SIG-M5 (cell line): ENCODE measurements at regions not wholly inside any gene's neighbourhood (a gene's known extent, or its start where the extent isn't known, plus 50 kb on each side); places are given as distances from the start of the nearest gene placed in this dataset.
"Not testable (repeated sequence)": the region's sequence is repeated elsewhere in the genome, so short reads cannot be mapped to it uniquely, and the experiment has no call there.

Experiments
- DNase-seq: peaks from one replicate; lab custom pipeline; 2025; lab: John Stamatoyannopoulos, UW

GRCh38 chr14:28247491-28247890 is 519.1 kb upstream of the FOXG1 start:
- DNase-seq: no peak

GRCh38 chr14:28252124-28252523 is 514.5 kb upstream of the FOXG1 start:
- DNase-seq: not testable (repeated sequence)

DNA sequence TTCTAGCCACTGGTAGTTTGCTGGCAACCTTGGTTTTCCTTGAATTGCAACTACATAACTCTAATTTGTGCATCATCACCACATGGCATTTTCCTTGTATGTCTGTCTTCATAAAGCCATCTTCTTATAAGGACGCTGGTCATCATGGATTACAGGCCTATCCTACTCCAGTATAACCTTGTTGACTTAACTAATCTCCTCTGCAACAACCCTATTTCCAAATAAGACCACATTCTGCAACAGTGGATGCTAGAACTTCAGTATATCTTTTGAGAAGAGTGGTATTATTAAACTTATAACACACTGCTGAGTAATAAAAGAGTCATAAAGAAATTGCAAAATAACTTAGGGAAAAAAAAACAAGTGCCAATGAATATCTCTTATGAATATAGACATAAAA is 511.8 kb upstream of the FOXG1 start:
- no peak for DNase-seq

- DNase-seq: no peak
Measured at GRCh38 chr14:28264306-28264705, 502.3 kb upstream of the FOXG1 start.

DNA sequence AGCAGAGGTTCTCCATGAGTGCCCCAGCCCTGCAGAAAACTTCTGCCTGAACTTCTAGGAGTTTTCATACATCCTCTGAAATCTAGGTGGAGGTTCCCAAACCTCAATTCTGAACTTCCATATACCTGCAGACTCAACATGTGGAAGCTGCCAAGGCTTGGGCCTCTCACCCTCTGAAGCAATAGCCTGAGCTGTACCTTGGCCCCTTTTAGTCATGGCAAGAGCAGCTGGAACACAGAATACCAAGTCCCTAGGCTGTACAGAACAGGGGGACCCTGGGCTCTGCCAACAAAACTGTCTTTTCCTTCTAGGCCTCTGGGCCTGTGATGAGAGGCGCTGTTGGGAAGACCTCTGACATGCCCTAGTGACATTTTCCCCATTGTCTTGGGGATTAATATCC is 494.3 kb upstream of the FOXG1 start:
- no peak for DNase-seq

DNA sequence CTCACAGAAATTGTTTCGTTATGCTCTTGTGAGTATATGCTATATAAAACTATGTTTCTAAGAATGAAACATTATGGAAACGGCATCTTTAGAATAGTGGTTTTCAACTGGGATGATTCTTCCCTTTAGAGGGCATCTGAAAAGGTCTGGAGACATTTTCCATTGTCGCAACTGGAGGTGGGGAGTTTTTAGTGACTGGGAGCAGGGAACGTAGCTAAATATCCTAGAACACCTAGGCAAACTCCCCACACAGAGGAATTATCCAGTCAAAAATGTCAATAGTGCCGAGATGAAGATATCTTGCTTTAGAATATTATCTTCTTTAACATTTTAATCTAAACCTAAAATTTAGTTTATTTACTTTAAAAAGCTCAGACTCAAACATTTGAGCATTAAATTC is 486.1 kb upstream of the FOXG1 start:
- DNase-seq: no peak

GRCh38 chr14:28280997-28281598 is 485.5 kb upstream of the FOXG1 start:
- no peak for DNase-seq

GRCh38 chr14:28284546-28285300 is 481.9 kb upstream of the FOXG1 start:
- no peak for DNase-seq

DNA sequence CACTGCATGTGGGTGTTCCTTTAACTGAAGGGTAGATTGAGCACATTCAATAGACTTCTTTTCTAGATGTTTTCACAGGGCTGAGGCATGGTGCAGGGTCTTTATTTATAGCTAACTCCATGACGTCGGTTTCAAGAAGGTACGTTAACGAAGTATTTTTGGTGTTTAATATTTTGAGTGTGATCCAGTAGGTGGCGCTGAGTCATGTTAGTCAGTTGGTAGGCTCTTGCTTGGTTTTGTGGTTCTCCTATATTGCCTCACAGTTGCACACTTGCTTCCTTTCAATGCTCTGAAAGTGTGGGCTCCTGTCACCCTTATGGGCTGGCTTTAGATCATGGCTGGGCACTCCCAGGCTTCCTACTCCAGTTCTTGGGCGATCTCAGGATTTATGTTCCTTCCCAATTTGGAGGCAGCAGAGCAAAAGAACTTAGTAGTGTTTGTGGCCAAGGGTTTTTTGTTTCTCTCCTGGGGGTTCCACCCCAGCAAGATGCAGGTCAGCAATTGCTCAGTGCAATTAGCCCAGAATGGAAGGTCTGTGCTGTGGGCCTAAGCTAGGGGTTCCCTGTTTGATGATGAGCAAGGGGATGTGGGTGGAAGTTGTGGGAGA is 471.6 kb upstream of the FOXG1 start:
- no peak for DNase-seq

GRCh38 chr14:28297559-28297958 is 469.0 kb upstream of the FOXG1 start:
- no peak for DNase-seq

DNA sequence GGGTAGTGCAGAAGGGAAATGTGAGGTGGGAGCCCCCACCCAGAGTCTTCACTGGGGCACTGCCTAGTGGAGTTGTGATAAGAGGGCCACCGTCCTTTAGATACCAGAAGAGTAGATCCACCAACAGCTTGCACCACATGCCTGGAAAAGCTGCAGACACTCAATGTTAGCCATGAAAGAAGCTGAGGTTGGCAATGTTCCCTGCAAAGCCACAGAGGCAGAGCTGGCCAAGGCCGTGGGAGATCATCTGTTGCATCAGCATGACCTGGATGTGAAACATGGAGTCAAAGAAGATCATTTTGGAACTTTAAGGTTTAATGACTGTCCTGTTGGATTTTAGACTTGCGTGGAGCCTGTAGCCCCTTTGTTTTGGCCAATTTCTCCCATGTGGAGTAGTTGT is 468.4 kb upstream of the FOXG1 start:
- no peak for DNase-seq

DNA sequence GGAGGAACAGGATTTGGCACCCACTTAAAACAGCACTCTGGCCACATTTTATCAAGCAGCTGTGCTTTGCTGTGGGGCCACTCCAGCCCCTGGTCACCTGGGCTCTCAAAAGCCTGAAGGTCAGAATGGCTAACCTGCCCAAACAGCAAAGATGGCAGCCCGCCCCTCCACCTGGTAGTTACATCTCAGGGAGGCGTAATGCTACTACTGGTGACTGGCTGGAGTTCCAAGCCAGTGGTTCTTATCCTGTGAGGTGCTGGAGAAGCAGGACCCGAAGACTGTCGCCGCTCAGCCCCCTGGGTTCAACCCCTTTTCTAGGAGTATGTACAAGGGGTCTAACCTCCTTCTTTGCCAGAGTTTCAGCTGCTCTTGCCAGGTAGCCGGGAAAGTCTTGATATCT is 467.4 kb upstream of the FOXG1 start:
- DNase-seq: no peak

DNA sequence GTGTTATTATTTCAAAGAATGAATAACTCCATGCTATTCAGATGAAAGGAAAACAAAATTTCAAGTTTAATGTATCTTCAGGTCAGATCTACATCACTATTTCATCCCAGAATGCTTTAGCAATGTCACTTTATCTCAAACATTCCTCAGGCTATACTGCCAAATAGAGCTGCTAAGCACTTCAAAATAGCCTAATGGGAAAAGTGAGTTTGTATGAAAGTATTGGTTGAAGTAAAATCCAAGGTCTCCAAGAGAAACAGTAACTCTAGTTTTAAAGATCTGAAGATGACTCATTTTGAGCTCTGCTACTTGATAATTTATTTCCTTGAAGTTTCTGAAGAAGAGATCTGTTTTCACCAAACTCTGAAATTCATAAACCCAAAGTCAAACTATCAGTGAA is 466.2 kb upstream of the FOXG1 start:
- DNase-seq: no peak

- DNase-seq: no peak
Measured at GRCh38 chr14:28301179-28301578, 465.4 kb upstream of the FOXG1 start.

DNA sequence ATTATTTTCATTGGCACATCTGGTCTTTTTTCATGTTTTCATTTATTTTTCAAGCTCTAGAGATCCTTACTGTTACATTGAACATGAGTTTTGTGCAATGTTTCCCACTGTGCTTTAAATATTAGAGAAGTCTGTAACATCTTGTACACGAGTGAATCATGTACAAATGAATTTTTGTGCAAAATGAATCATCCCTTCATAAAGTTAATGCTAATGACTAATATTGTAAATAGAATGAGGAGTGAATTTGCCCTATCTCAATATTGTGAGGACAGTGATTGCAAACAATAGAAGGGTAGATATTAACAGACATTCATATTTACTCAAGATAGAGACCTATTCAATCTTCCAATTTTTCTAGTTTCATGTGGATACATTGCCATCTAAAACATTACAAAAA is 463.3 kb upstream of the FOXG1 start:
- DNase-seq: no peak

- DNase-seq: no peak
Measured at GRCh38 chr14:28305938-28306337, 460.6 kb upstream of the FOXG1 start.

DNA sequence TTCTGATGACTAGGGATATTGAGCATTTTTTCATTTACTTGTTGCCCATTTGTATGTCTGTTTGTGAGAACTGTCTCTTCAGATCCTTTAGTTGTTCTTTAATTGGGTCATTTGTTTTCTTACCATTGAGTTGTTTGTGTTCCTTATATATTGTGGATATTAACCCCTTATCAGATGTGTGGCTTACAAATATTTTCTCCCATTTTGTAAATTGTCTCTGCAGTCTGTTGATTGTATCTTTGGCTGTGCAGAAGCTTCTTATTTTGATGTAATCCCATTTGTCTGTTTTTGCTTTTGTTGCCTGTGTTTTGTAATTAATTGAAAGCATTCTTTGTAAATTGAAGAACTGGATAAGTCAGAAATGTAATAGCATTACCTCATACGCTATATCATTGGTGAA is 459.1 kb upstream of the FOXG1 start:
- no peak for DNase-seq

DNA sequence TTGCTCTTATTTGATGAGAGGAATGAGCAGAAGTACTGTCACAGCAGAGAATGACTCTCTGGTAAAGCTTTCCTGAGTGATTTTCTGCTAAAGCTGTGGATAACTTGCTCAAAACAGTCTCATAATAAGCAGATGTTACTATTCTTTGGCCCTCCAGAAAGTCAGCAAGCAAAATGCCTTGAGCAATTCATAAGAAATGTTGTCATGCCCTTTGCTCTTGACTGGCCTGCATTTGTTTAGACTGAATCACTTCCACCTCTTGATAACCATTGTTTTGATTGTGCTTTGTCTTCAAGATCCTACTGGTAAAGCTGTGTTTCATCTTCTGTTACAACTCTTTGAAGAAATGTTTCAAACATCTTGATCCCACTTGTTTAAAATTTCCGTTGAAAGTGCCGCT is 457.9 kb upstream of the FOXG1 start:
- no peak for DNase-seq

DNA sequence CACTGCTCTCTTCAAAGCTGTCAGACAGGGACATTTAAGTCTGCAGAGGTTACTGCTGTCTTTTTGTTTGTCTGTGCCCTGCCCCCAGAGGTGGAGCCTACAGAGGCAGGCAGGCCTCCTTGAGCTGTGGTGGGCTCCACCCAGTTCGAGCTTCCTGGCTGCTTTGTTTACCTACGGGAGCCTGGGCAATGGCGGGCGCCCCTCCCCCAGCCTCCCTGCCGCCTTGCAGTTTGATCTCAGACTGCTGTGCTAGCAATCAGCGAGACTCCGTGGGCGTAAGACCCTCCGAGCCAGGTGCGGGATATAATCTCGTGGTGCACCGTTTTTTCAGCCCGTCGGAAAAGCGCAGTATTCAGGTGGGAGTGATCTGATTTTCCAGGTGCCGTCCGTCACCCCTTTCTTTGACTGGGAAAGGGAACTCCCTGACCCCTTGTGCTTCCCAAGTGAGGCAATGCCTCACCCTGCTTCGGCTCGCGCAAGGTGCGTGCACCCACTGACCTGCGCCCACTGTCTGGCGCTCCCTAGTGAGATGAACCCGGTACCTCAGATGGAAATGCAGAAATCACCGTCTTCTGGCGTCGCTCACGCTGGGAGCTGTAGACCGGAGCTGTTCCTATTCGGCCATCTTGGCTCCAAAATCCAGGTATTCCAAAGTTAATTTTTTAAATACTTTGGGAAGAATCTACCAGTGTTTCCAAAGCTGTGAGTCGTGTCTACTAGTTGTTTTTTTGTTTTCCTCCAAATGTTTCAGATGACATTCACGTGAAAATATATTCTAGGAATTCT is 448.5 kb upstream of the FOXG1 start:
- not testable (repeated sequence) for DNase-seq

DNA sequence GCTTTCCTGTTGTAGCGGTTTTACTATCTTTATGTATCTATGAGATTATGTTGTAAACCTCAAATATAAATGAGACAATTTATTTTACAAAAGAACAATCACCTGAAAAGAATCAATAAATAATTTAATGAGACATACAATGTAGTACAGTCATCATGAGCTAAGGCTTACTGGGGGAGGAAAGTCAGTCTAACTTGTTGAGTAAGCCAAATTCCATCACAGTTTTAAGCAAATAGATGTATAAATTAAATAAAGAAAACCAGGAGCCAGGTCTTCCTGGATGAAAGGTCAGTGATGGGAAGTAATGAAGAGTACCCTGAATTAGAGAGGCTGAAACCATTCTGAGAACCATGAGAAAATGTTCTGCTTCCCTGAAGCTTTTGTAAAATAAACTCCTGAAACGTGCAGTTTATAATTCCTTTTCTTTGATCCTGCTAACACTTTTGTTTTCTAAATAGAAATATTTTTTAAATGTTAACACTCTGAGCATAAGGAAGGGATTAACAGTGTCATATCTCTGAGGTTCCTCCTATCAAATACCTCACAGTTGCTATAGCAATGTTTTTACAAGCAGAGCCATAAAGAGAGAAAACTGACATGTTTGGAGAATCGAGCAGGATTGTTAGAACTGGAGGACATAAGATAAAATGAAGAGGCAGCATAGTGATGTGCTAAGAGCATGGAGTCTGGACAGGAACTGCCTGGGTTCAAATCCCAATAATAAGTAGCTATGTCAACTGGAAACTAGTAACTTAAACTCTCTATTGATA is 444.9 kb upstream of the FOXG1 start:
- DNase-seq: no peak

GRCh38 chr14:28323366-28323765 is 443.2 kb upstream of the FOXG1 start:
- no peak for DNase-seq
